Tibial nerve (tissue), 3 donors: ENCODE measurements at regions not wholly inside any gene's neighbourhood (a gene's known extent, or its start where the extent isn't known, plus 50 kb on each side); places are given as distances from the start of the nearest gene placed in this dataset.

Experiments
- CTCF ChIP-seq, 5 experiments: fragments of 200-600 bp in 3 of 5; fragments of 450-650 bp in 2 of 5; sonication (generic) in 3 of 5; IDR thresholded peaks; one replicate each; pipeline ENCODE4 v1.5.1; 2016 to 2019; ENCODE audit warnings: antibody characterized with exemption in 5 of 5, mild to moderate bottlenecking in 3 of 5, moderate library complexity in 2 of 5
- POLR2A ChIP-seq, 2 donors: fragments of 450-650 bp; IDR thresholded peaks; one replicate each; pipeline ENCODE4 v1.6.1; 2017; ENCODE audit warnings: antibody characterized with exemption in 2 of 2, mild to moderate bottlenecking in 2 of 2, moderate library complexity in 2 of 2

- TF ChIP-seq CTCF (IDR thresholded peaks at IDR 0.05) (no peak), POLR2A (IDR thresholded peaks at IDR 0.05) (no peak)
Measured at GRCh38 chr1:187733232-187733631, 904.5 kb downstream of the PLA2G4A start.
